ENCODE measurements at regions not wholly inside any gene's neighbourhood (a gene's known extent, or its start where the extent isn't known, plus 50 kb on each side); places are given as distances from the start of the nearest gene placed in this dataset.

- ChIA-PET POLR2A (ENCODE audit: partially characterized antibody) (interaction anchor here (1.1 kb wide), 1 partner anchor 13 kb away, joined by 3 read pairs; no protein-coding TSS in a partner anchor), CTCF (ENCODE audit: partially characterized antibody) (interaction anchor here (1.5 kb wide), 1 partner anchor 62 kb away, joined by 3 read pairs; no protein-coding TSS in a partner anchor)
- no peak overlapping the region for H2BK5ac ChIP-seq (ENCODE audit: low read depth, low read length)
- no peak for FAIRE-seq
- no peak overlapping the region for H3K56ac ChIP-seq (replicated peaks; ENCODE audit: insufficient read length, low read depth, low read length)
- no peak overlapping the region for H3K27ac ChIP-seq (ENCODE audit: low read depth, low read length)
- no peaks in the 10 kb centered on the region for H3K36me3 ChIP-seq (ENCODE audit: control insufficient read depth in 2 of 4, insufficient read depth in 4 of 4, low read length in 3 of 4)
- H2BK20ac ChIP-seq (ENCODE audit: low read length) = no peak overlapping the region
- H3K9ac ChIP-seq (replicated peaks in 1 of 4; ENCODE audit: extremely low read depth in 1 of 4, low read depth in 3 of 4, low read length in 3 of 4) = no peak overlapping the region
- 81% methylated on average over 3 of the region's 3 CpGs; no CpG with 5 or more reads in 1 of the 2 experiments for WGBS, 2 experiments (ENCODE audit: extremely low coverage in 1 of 2, insufficient coverage in 1 of 2, insufficient read length in 1 of 2, insufficient replicate concordance in 2 of 2, low coverage in 1 of 2, low lambda C conversion rate in 2 of 2, missing lambda C conversion rate in 1 of 2)
- H3K4me2 ChIP-seq (ENCODE audit: insufficient read depth in 1 of 2, low read depth in 2 of 2, low read length in 2 of 2) = no peak overlapping the region
- no peak overlapping the region for H3K18ac ChIP-seq (ENCODE audit: extremely low read depth, low read length)
- H3K14ac ChIP-seq (ENCODE audit: insufficient read length) = no peak overlapping the region
- no peak overlapping the region for H2BK15ac ChIP-seq (ENCODE audit: low read length)
- no peaks in the 10 kb centered on the region for H3K4me1 ChIP-seq (replicated peaks in 1 of 4; ENCODE audit: control insufficient read depth in 3 of 4, insufficient read depth in 4 of 4, low read length in 3 of 4)
- no peaks in the 10 kb centered on the region for H3K9me3 ChIP-seq (ENCODE audit: insufficient read depth in 2 of 2, low read depth in 1 of 2, low read length in 1 of 2)
- H4K5ac ChIP-seq (ENCODE audit: insufficient read length, low read depth, low read length) = no peak overlapping the region
- DNase-seq (ENCODE audit: low read depth in 1 of 2, low spot score in 2 of 2) = no peak
- H4K91ac ChIP-seq (replicated peaks; ENCODE audit: insufficient read length, low read length) = no peak overlapping the region
- H4K20me1 ChIP-seq (replicated peaks in 1 of 2; ENCODE audit: control insufficient read depth in 1 of 2, insufficient read depth in 2 of 2, low read length in 2 of 2) = no peaks in the 10 kb centered on the region
- no peak overlapping the region for H4K8ac ChIP-seq (ENCODE audit: extremely low read depth, insufficient read depth, low read length)
- no peaks in the 10 kb centered on the region for H3K27me3 ChIP-seq (replicated peaks in 1 of 4; ENCODE audit: control insufficient read depth in 3 of 4, extremely low read depth in 1 of 4, insufficient read depth in 3 of 4, low read length in 3 of 4)
- H3K23me2 ChIP-seq (ENCODE audit: low read depth, low read length) = no peaks in the 10 kb centered on the region
- H3K4ac ChIP-seq (replicated peaks; ENCODE audit: insufficient read length, low read depth, low read length) = no peak overlapping the region
- H2AK5ac ChIP-seq (ENCODE audit: low read depth, low read length) = no peak overlapping the region
- no peak overlapping the region for H2BK12ac ChIP-seq (ENCODE audit: low read depth, low read length)
- no peaks in the 10 kb centered on the region for H3K79me1 ChIP-seq (ENCODE audit: low read depth, low read length)
- H2AFZ ChIP-seq (ENCODE audit: low read length) = no peak overlapping the region
- H3K79me2 ChIP-seq (ENCODE audit: control insufficient read depth in 1 of 2, insufficient read depth in 2 of 2, low read length in 2 of 2) = no peaks in the 10 kb centered on the region
- H3K23ac ChIP-seq (ENCODE audit: insufficient read length) = no peak overlapping the region
- no peak overlapping the region for H3K4me3 ChIP-seq (ENCODE audit: extremely low read depth in 1 of 4, insufficient read depth in 2 of 4, low read depth in 3 of 4, low read length in 4 of 4)
- no peak overlapping the region for H2BK120ac ChIP-seq (replicated peaks; ENCODE audit: low read depth, low read length)
- no peak for TF ChIP-seq SIRT6 (IDR thresholded peaks at IDR 0.05; ENCODE audit: low read length)
These were observed 243.9 kb downstream of the SHQ1 start for GRCh38 chr3:72604328-72604727.

Data from H1 (cell line).